ENCODE measurements at regions not wholly inside any gene's neighbourhood (a gene's known extent, or its start where the extent isn't known, plus 50 kb on each side); places are given as distances from the start of the nearest gene placed in this dataset.

DNA sequence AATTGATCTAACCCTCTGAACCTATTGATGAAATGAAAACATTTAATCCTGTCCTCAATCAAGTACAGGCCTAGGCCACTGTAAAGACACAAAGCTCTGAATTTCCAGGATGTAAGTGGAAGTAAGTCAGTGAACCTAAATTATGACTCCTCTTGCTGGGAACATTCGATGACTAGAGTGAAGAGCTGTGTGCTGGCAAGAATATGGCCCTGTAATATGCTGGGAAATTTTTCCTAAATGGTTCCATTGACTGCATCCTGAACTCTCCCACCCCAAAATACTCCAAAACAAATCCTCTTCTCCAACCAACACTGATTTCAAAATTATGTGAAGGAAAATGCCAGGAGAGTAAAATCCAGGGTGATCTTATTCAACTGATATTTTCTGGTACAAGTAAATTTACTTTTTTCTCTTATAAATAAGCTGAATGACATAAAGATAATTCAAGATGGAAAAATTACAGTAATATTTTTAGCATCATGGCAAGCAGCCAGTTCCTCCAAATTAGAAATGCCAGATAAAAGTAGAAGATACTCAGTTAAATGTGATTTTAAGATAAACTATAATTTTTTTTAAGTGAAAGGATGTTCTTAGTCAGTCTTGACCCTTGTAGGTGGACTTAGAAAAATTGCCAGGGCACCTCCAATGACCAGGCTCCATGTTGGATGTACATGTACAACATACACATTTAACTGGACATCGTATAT lies 269.4 kb downstream of the PTGER3 start:
- no TSS peak for BruUV-seq (replicated peaks)
- TF ChIP-seq FOSL1 (IDR thresholded peaks at IDR 0.05; ENCODE audit: low read depth) (no peak), TCF7L2 (IDR thresholded peaks at IDR 0.05; ENCODE audit: borderline replicate concordance, extremely low read depth, insufficient read depth, insufficient read length) (no peak), YY1 (IDR thresholded peaks at IDR 0.05; ENCODE audit: extremely low read depth, insufficient replicate concordance, low read depth, low read length) (no peak), CEBPB (IDR thresholded peaks at IDR 0.05; ENCODE audit: low read depth) (no peak), EZH2 (IDR thresholded peaks at IDR 0.05) (no peak), SRF (IDR thresholded peaks at IDR 0.05; ENCODE audit: low read depth) (no peak), JUND (IDR thresholded peaks at IDR 0.05) (no peak), SP1 (IDR thresholded peaks at IDR 0.05; ENCODE audit: low read depth) (no peak), RAD21 (IDR thresholded peaks at IDR 0.05; ENCODE audit: low read depth) (no peak), ELF1 (IDR thresholded peaks at IDR 0.05; ENCODE audit: borderline replicate concordance, low read depth) (no peak), POLR2A (IDR thresholded peaks at IDR 0.05; ENCODE audit: borderline replicate concordance, extremely low read depth, insufficient read depth, insufficient read length) (no peak), ZFX (IDR thresholded peaks at IDR 0.05) (no peak), EZH2phosphoT487 (IDR thresholded peaks at IDR 0.05; ENCODE audit: borderline replicate concordance) (no peak), POLR2AphosphoS5 (IDR thresholded peaks at IDR 0.05; ENCODE audit: low read depth, low read length) (no peak), CBX3 (IDR thresholded peaks at IDR 0.05; ENCODE audit: low read depth) (no peak)
- TF ChIP-seq, protein P1, sequence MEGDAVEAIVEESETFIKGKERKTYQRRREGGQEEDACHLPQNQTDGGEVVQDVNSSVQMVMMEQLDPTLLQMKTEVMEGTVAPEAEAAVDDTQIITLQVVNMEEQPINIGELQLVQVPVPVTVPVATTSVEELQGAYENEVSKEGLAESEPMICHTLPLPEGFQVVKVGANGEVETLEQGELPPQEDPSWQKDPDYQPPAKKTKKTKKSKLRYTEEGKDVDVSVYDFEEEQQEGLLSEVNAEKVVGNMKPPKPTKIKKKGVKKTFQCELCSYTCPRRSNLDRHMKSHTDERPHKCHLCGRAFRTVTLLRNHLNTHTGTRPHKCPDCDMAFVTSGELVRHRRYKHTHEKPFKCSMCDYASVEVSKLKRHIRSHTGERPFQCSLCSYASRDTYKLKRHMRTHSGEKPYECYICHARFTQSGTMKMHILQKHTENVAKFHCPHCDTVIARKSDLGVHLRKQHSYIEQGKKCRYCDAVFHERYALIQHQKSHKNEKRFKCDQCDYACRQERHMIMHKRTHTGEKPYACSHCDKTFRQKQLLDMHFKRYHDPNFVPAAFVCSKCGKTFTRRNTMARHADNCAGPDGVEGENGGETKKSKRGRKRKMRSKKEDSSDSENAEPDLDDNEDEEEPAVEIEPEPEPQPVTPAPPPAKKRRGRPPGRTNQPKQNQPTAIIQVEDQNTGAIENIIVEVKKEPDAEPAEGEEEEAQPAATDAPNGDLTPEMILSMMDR (IDR thresholded peaks at IDR 0.05 in 2 of 3, conservative IDR thresholded peaks at IDR 0.05 in 1 of 3; ENCODE audit: borderline replicate concordance in 1 of 3, insufficient read depth in 1 of 3, low read depth in 2 of 3, low read length in 2 of 3): no peak
- TF ChIP-seq, protein P2, sequence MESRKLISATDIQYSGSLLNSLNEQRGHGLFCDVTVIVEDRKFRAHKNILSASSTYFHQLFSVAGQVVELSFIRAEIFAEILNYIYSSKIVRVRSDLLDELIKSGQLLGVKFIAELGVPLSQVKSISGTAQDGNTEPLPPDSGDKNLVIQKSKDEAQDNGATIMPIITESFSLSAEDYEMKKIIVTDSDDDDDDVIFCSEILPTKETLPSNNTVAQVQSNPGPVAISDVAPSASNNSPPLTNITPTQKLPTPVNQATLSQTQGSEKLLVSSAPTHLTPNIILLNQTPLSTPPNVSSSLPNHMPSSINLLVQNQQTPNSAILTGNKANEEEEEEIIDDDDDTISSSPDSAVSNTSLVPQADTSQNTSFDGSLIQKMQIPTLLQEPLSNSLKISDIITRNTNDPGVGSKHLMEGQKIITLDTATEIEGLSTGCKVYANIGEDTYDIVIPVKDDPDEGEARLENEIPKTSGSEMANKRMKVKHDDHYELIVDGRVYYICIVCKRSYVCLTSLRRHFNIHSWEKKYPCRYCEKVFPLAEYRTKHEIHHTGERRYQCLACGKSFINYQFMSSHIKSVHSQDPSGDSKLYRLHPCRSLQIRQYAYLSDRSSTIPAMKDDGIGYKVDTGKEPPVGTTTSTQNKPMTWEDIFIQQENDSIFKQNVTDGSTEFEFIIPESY (IDR thresholded peaks at IDR 0.05; ENCODE audit: extremely low read depth, insufficient replicate concordance, low read length): no peak
- TF ChIP-seq, protein P3, sequence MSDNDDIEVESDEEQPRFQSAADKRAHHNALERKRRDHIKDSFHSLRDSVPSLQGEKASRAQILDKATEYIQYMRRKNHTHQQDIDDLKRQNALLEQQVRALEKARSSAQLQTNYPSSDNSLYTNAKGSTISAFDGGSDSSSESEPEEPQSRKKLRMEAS (IDR thresholded peaks at IDR 0.05): no peak
- TF ChIP-seq, protein P4, sequence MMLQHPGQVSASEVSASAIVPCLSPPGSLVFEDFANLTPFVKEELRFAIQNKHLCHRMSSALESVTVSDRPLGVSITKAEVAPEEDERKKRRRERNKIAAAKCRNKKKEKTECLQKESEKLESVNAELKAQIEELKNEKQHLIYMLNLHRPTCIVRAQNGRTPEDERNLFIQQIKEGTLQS (IDR thresholded peaks at IDR 0.05): no peak
- ChIA-PET RAD21 (ENCODE audit: low non-redundant PET in 1 of 2, low total read pairs in 2 of 2, uncharacterized antibody in 2 of 2, unreplicated experiment in 2 of 2) (no interaction called here), POLR2A (no interaction called here), CTCF (no interaction called here)
- Histone ChIP-seq H3K9ac (ENCODE audit: low read length) (no peak overlapping the region), H3K9me2 (ENCODE audit: insufficient read depth) (no peaks in the 10 kb centered on the region), H3K4me1 (ENCODE audit: control insufficient read depth in 1 of 2, insufficient read depth in 2 of 2, low read length in 2 of 2) (no peaks in the 10 kb centered on the region), H3K4me3 (replicated peaks in 1 of 2; ENCODE audit: low read depth in 1 of 2, low read length in 2 of 2) (no peak overlapping the region), H3K27ac (ENCODE audit: low read depth, low read length) (no peak overlapping the region), H3K27me3 (ENCODE audit: insufficient read depth, low read length) (no peaks in the 10 kb centered on the region), H2AFZ (ENCODE audit: low read depth, low read length, poor library complexity, severe bottlenecking) (no peak overlapping the region), H3K9me3 (ENCODE audit: control insufficient read depth in 1 of 2, insufficient read depth in 1 of 2, low read depth in 1 of 2, low read length in 2 of 2) (no peaks in the 10 kb centered on the region), H3K36me3 (ENCODE audit: control insufficient read depth in 1 of 2, insufficient read depth in 2 of 2, low read length in 2 of 2) (no peaks in the 10 kb centered on the region), H4K20me1 (ENCODE audit: insufficient read depth) (no peaks in the 10 kb centered on the region), H3K4me2 (ENCODE audit: low read length) (no peak overlapping the region), H3K79me2 (ENCODE audit: insufficient read depth, low read length) (no peaks in the 10 kb centered on the region)
- no peak for DNase-seq (ENCODE audit: low read depth, low spot score)
- intact Hi-C loops (cut with micrococcal nuclease): no loop called here
- no peak for ATAC-seq

All from HCT116 (cell line).